Ishikawa (cell line): ENCODE measurements at regions not wholly inside any gene's neighbourhood (a gene's known extent, or its start where the extent isn't known, plus 50 kb on each side); places are given as distances from the start of the nearest gene placed in this dataset.

ENCODE experiments used
- CEBPB ChIP-seq: IDR thresholded peaks from 2 replicates; pipeline ENCODE4 v1.6.1; 2012
- CREB1 ChIP-seq: IDR thresholded peaks from 2 replicates; pipeline ENCODE4 v1.6.1; 2012; ENCODE audit warnings: low read depth
- EGR1 ChIP-seq: IDR thresholded peaks from 2 replicates; pipeline ENCODE4 v1.6.1; 2012
- EP300 ChIP-seq: IDR thresholded peaks from 2 replicates; pipeline ENCODE4 v1.6.1; 2012; ENCODE audit warnings: borderline replicate concordance
- FOXM1 ChIP-seq: IDR thresholded peaks from 2 replicates; pipeline ENCODE4 v1.6.1; 2012; ENCODE audit warnings: low read depth, borderline replicate concordance
- NFIC ChIP-seq: IDR thresholded peaks from 2 replicates; pipeline ENCODE4 v1.6.1; 2012
- RAD21 ChIP-seq: IDR thresholded peaks from 2 replicates; pipeline ENCODE4 v1.6.1; 2012; ENCODE audit warnings: low read depth
- TAF1 ChIP-seq: IDR thresholded peaks from 2 replicates; pipeline ENCODE4 v1.6.1; 2012; ENCODE audit warnings: low read depth, mild to moderate bottlenecking
- TCF12 ChIP-seq: IDR thresholded peaks from 2 replicates; pipeline ENCODE4 v1.6.1; 2012; ENCODE audit warnings: low read depth
- TEAD4 ChIP-seq: IDR thresholded peaks from 2 replicates; pipeline ENCODE4 v1.6.1; 2012
- ZBTB7A ChIP-seq: IDR thresholded peaks from 2 replicates; pipeline ENCODE4 v1.6.1; 2012; ENCODE audit warnings: low read depth
- TF ChIP-seq, protein P1 (sequence below): IDR thresholded peaks from 2 replicates; pipeline ENCODE4 v1.6.1; 2012; ENCODE audit warnings: low read depth, mild to moderate bottlenecking
- TF ChIP-seq, protein P2 (sequence below): IDR thresholded peaks from 2 replicates; pipeline ENCODE4 v1.6.1; 2012
- TF ChIP-seq, protein P3 (sequence below): IDR thresholded peaks from 2 replicates; pipeline ENCODE4 v1.6.1; 2012

DNA sequence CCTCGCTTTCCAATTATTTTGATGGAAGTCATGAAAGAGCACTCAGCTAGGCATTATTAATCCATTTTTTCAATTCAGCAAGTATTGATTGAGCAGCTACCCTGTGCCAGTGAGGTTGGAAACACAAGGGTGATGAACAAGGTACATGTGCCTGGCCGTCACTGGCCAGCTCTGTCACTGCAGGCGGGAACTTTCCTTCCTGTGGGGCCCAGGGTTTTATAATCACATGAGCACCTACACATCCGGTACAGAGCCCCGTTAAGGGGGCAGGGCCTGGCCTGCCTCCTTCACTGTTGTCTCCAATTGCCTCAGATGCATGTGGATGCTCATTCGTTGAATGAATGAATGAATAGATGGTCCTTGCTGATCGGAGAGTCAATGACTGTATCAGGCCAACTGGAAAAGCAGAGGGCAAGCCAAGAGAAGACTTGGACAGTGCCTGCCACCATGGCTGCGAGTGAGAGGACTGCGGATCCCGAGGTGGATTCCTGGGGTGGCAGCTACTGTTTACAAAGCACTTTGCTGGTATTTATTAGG lies 55.9 kb upstream of the KCNMB1 start:
- no peak for TF ChIP-seq EP300
- TF ChIP-seq CEBPB: no peak
- TF ChIP-seq RAD21: no peak
- TF ChIP-seq, protein P1, sequence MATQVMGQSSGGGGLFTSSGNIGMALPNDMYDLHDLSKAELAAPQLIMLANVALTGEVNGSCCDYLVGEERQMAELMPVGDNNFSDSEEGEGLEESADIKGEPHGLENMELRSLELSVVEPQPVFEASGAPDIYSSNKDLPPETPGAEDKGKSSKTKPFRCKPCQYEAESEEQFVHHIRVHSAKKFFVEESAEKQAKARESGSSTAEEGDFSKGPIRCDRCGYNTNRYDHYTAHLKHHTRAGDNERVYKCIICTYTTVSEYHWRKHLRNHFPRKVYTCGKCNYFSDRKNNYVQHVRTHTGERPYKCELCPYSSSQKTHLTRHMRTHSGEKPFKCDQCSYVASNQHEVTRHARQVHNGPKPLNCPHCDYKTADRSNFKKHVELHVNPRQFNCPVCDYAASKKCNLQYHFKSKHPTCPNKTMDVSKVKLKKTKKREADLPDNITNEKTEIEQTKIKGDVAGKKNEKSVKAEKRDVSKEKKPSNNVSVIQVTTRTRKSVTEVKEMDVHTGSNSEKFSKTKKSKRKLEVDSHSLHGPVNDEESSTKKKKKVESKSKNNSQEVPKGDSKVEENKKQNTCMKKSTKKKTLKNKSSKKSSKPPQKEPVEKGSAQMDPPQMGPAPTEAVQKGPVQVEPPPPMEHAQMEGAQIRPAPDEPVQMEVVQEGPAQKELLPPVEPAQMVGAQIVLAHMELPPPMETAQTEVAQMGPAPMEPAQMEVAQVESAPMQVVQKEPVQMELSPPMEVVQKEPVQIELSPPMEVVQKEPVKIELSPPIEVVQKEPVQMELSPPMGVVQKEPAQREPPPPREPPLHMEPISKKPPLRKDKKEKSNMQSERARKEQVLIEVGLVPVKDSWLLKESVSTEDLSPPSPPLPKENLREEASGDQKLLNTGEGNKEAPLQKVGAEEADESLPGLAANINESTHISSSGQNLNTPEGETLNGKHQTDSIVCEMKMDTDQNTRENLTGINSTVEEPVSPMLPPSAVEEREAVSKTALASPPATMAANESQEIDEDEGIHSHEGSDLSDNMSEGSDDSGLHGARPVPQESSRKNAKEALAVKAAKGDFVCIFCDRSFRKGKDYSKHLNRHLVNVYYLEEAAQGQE: no peak
- TF ChIP-seq NFIC: no peak
- no peak for TF ChIP-seq TEAD4
- TF ChIP-seq TCF12: no peak
- TF ChIP-seq EGR1: no peak
- TF ChIP-seq FOXM1: no peak
- TF ChIP-seq, protein P2, sequence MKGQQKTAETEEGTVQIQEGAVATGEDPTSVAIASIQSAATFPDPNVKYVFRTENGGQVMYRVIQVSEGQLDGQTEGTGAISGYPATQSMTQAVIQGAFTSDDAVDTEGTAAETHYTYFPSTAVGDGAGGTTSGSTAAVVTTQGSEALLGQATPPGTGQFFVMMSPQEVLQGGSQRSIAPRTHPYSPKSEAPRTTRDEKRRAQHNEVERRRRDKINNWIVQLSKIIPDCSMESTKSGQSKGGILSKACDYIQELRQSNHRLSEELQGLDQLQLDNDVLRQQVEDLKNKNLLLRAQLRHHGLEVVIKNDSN: no peak
- no peak for TF ChIP-seq CREB1
- TF ChIP-seq, protein P3, sequence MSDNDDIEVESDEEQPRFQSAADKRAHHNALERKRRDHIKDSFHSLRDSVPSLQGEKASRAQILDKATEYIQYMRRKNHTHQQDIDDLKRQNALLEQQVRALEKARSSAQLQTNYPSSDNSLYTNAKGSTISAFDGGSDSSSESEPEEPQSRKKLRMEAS: no peak
- TF ChIP-seq TAF1: no peak
- no peak for TF ChIP-seq ZBTB7A
